ENCODE measurements at regions not wholly inside any gene's neighbourhood (a gene's known extent, or its start where the extent isn't known, plus 50 kb on each side); places are given as distances from the start of the nearest gene placed in this dataset.

DNA sequence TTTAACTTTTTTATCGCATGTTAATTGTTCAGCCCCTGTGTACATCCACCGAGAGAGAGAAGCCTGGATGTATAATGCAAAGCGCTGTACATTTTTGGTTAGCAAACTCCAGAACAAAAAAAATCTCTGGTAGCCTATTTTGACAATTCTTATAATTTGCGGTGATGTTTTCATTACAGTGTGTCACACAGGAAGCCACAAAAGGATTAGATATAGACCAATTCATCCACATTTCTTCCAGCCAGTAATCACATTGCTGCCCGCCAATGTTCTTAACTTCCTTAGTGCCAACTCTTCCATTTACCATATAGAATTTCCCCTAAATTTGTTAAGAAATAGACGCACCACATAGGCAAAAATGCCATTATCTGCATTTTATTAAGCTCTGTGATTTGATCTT, 435.6 kb downstream of the EFNA5 start:
- Histone ChIP-seq H2BK15ac (ENCODE audit: low read depth, low read length) (no peak overlapping the region), H2BK120ac (ENCODE audit: low read depth, low read length, poor library complexity, severe bottlenecking) (no peak overlapping the region), H2BK5ac (ENCODE audit: insufficient read length, low read length) (no peak overlapping the region), H3K27ac (ENCODE audit: insufficient read length, low read depth, low read length) (no peak overlapping the region), H2BK12ac (ENCODE audit: insufficient read length, low read depth, low read length) (no peak overlapping the region), H3K56ac (ENCODE audit: insufficient read length, low read depth, low read length) (no peak overlapping the region), H3K4ac (ENCODE audit: low read depth, low read length) (no peak overlapping the region), H3K4me1 (ENCODE audit: insufficient read depth, low read length) (no peaks in the 10 kb centered on the region; the same call in 1 of the 2 replicates), H3K79me2 (ENCODE audit: insufficient read depth, low read length) (no peaks in the 10 kb centered on the region), H3K23ac (ENCODE audit: insufficient read length, low read depth, low read length) (no peak overlapping the region), H3K79me1 (ENCODE audit: insufficient read depth, low read depth, low read length, poor library complexity, severe bottlenecking) (no peaks in the 10 kb centered on the region), H3K23me2 (ENCODE audit: insufficient read length, low read depth, low read length, poor library complexity, severe bottlenecking) (no peaks in the 10 kb centered on the region), H4K91ac (ENCODE audit: insufficient read length, low read depth, low read length) (no peak overlapping the region), H3K4me2 (ENCODE audit: insufficient read depth, insufficient read length, low read length) (no peak overlapping the region), H4K8ac (replicated peaks; ENCODE audit: insufficient read length, low read depth, low read length) (no peak overlapping the region), H4K5ac (ENCODE audit: insufficient read length, low read depth, low read length) (no peak overlapping the region), H3K14ac (ENCODE audit: insufficient read depth, low read length) (no peak overlapping the region), H3K27me3 (ENCODE audit: insufficient read depth, low read length) (no peaks in the 10 kb centered on the region), H2AK5ac (ENCODE audit: insufficient read length, low read length) (no peak overlapping the region), H3K18ac (ENCODE audit: insufficient read length, low read depth, low read length) (no peak overlapping the region), H2AFZ (ENCODE audit: low read length) (no peak overlapping the region), H3K9ac (ENCODE audit: extremely low read depth, insufficient read length, low read length) (no peak overlapping the region), H2BK20ac (ENCODE audit: low read depth, low read length, poor library complexity, severe bottlenecking) (no peak overlapping the region), H3T11ph (ENCODE audit: low read length) (no peak overlapping the region), H4K20me1 (ENCODE audit: control insufficient read depth, insufficient read depth, insufficient read length) (no peaks in the 10 kb centered on the region), H3K9me3 (ENCODE audit: control insufficient read depth, low read depth, low read length) (no peaks in the 10 kb centered on the region)
- H3K36me3 Mint-ChIP-seq (ENCODE audit: insufficient read depth in 1 of 3, low read depth in 3 of 3): peaks cover 0 to 4% (median 0%) of the 10 kb centered on the region in 3 experiments; a peak in 1 of 7 replicates
- H3K27ac Mint-ChIP-seq: no peak overlapping the region
- no peak for DNase-seq
- H3K9me3 Mint-ChIP-seq: peaks cover 0 to 3% of the 10 kb centered on the region in 2 experiments; a peak in 2 of 5 replicates
- H3K4me1 Mint-ChIP-seq: peaks cover 6% of the 10 kb centered on the region in 2 experiments; a peak in 3 of 4 replicates
- H3K27me3 Mint-ChIP-seq (ENCODE audit: low read depth): 0 out of 2 replicates have a peak, but pooled peaks cover 2% of the 10 kb centered on the region
- WGBS (ENCODE audit: extremely low coverage, insufficient read length, low lambda C conversion rate): no CpG with 5 or more reads among the region's 6 CpGs
- TF ChIP-seq, protein P1, sequence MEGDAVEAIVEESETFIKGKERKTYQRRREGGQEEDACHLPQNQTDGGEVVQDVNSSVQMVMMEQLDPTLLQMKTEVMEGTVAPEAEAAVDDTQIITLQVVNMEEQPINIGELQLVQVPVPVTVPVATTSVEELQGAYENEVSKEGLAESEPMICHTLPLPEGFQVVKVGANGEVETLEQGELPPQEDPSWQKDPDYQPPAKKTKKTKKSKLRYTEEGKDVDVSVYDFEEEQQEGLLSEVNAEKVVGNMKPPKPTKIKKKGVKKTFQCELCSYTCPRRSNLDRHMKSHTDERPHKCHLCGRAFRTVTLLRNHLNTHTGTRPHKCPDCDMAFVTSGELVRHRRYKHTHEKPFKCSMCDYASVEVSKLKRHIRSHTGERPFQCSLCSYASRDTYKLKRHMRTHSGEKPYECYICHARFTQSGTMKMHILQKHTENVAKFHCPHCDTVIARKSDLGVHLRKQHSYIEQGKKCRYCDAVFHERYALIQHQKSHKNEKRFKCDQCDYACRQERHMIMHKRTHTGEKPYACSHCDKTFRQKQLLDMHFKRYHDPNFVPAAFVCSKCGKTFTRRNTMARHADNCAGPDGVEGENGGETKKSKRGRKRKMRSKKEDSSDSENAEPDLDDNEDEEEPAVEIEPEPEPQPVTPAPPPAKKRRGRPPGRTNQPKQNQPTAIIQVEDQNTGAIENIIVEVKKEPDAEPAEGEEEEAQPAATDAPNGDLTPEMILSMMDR (conservative IDR thresholded peaks at IDR 0.05): no peak
- no peak overlapping the region for H3K4me3 Mint-ChIP-seq
